ENCODE measurements at regions not wholly inside any gene's neighbourhood (a gene's known extent, or its start where the extent isn't known, plus 50 kb on each side); places are given as distances from the start of the nearest gene placed in this dataset.
"Not testable (repeated sequence)": the region's sequence is repeated elsewhere in the genome, so short reads cannot be mapped to it uniquely, and the experiment has no call there.

DNA sequence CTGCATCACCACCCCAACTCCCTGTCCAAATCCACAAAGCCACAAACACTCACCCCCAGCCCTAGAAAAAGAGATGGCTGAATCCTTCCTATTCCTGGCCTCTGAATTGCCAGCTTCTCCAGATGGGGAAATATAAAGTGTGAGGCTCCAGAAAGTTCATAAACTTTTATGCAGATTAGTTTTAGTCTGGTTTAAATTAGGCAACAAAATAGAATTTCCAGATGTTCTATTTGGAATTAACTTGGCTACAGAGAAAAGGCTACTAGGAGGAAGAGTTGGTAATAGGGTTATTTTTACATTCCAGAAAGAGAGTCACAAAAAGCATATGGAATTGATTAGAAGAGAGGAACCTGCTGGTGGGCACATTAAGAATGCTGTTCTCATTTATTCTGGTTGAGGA lies 56.0 kb downstream of the EN1 start:
- no peak for DNase-seq

DNA sequence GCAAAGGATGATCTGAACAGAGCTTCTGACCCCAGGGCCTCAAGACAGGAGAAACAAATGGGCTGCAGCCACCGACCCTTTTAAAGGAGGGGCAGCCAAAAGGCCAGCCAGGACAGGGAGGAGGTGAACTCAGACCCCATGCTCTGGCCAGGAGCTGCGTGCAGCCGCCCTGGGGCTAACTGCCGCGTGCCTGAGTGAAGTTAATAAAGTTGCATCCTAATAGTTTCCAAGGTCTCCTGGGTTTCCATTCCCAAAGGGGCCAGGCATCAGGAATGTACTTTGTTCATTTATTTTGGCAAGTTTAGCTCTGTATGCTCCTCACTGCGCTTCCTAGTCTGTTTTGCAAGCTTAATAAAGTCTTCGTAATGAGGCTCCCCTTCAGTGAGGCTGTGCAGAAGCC lies 60.7 kb downstream of the EN1 start:
- no peak for DNase-seq

DNA sequence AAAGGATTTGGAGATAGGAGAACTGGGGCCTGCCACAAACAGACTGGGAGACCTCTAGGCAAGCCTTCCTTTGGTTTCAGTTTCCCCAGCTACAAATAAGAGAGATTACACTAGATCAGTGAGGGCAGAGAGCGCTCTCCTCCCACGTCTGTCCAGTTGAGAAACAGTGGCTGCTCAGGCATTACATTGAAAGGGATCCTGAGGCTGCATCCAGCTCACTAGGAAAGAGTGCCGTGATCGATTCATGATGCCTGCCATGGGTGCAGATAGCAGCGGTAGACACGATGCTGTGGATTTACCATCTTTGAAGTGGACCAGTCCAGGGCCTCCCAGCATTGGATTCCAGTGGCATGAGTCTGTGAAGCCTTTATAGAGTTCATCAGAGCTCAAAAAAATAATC lies 62.6 kb downstream of the EN1 start:
- DNase-seq = no peak

DNA sequence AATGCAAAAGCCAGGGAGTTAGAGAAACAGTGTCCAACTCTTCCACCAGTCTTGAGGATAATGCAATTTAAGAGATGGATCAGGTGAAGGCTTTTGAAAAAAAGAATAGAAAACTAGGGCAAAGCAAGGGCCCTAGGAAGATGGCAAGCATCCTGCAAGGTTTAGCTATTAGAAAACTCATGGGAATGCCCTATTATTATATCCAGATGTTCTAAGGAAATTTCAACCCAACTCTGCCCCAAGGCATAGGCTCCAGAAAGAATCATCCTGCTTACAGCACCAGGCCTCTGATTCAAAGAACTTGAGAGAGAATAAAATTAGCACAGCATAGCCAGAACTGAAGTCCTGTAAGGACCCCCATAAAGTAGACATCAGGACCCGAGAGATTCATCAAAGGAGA lies 68.1 kb downstream of the EN1 start:
- no peak for DNase-seq

DNA sequence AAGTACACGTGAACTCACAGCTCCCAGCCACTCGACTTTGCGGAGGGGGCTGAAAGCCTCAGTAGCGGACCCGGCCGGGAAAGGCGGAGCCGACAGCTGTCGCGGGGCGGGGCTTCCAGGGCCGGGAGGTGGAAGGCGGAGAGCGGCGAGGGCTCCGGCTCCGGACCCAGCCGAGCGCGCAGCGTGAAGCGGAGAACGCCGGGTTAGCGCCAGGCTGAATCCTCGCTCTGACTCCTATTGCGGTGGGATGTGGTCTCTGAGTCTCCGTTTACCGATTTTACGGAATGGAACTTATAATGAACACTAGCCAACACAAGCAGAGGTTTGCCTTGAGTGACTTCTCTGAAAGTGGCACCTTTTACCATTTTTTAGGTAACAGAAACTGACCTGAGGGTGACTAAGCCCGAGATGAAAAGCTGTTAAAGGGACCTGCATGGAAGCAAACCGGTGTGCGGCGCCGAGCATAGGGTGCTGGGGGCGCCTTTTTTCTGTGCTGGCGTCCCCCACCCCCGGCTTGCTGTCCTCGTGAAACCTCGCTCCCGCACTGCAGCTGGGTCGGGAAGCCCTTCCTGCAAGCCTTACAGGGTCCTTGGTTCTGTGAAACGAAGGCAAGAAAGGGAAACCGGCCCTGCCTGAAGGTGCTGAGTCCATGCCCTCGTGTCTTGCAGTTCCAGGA lies 72.9 kb downstream of the EN1 start:
- no peak for DNase-seq

DNA sequence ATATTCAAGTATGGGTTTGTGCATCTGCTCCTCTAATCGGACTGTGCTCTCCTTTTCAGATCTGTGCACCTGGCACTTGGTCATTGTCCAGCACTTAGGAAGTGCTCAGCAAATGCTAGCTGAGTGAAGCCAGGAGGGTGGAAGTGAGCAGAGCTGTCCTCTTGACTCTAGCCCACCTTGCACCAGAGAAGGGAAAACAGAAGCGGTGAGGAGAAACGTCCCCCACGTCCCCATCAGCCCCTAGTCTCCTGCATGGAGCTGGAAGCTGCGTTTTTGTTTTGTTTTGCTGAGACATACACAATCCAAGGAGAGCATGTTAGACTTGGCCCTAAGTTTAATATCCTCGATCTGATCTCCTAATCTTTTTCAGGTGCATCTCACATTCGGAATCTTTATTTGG lies 73.6 kb downstream of the EN1 start:
- DNase-seq = no peak

DNA sequence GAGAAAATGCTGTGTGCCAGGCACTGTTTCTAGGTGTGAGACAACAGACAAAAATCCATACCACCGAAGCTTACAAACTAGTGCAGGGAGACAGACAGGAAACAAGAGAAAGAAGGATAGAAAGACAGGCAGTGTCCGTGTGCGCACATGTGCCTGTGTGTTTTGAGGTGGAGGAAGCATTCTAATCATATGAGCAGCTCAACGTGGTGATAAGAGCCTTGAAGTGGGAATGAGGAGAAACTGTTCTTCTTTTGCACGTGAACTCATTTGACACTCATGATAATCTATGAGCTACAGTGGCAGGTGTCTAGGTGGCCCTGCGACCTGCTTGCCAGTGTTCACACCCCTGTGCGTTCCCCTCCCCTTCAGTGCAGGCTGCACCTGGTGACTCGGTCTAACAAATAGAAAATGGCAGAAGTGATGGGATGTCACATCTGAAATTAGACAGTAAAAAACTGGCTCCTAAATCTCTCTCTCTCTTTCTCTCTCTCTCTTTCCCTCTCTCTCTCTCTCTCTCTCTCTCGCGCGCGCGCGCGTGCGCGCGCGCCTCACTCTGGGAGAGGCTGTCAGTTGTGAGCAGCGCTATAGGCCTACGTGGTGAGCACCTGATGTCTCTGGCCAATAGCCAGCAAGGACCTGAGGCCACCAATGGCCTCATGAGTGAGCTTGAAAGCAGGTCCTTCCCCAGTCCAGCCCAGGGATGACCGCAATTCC lies 74.8 kb downstream of the EN1 start:
- DNase-seq = no peak

DNA sequence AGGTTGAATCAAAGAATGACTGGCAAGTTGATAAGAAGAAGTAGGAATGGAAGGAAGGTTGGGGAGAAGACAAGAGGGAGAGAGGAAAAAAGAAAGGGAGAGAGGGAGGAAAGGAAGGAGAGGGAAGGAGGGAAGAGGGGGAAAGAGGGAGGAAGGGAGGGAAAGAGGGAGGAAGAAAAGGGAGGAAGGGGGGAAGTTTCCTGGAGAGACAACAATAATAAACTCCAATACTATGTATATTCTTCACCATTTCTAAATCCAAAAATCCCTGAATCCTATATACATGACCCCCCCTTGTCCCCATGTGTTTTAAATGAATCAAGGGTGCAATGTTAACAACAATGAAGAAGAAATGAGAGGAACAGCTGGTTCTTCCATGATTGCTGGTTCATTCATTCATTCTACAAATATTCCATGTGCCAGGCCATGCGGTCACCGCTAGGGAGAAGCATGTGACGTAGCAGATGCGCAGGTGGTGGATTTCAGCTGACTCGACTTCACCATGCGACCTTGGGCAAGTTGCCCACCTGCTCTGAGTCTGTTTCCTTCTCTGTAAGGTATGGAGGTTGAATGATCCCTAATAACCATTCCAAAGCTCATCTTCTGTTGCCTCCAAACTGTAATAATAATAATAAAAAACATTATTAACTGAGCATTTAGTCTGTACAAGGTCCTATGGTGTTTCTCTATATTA lies 77.6 kb downstream of the EN1 start:
- DNase-seq = no peak

DNA sequence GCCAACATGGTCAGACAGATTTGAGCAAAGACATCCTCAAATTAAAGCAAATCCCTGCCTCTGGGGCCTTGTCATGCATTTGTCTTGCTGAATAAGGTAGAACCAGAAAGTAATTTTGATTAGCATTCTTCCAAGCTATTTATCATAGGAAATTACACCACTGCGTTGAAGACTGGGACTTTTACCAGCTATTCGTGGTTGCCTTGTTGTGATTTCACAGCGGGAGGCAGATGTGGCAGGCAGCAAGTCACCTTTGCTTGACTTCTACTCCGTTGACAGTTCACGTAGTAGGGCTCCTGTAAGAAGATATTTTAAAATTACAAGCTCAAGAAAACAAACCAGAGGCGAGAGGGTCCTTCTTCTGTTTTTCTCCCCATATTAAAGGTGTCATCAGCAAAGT lies 80.6 kb downstream of the EN1 start:
- DNase-seq = no peak

DNA sequence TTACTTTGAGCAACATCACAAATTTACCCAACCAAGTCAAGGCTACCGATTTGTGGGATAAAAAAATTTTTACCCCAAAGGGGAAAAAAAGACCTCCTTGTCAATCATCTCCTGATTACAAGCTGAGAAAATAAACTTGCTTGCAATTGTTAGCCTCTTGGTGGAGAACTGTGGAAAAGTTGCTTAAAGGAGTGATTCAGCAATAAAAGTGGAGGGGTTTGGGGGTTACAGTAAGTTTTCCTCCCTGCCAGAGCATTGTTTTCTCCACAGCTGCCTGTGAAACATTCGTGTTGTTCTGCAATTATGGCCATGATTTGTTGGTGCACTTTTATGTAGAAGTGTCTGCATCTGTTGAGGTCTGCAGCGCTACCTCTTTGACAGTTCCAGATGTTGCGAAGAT lies 82.6 kb downstream of the EN1 start:
- no peak for DNase-seq

DNA sequence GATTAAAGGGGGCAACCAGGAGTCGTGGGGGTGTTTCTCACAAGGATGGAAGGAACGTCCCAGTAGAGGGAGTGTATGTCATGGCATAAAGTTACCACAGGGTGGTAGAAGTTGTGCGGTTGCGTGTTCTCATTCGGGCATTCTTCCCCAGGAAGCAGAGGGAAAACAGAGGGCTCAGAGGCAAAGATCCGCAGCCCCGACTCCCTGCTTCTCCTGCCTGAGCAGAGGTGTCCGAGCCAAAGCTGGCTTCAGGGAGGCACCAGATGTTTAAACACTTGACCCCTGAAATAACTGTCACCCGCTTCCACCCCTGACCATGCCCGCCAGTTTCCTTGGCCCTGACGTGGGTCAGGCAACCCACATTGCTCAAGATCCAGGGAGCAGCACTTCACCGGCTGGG lies 83.7 kb downstream of the EN1 start:
- DNase-seq = no peak

DNA sequence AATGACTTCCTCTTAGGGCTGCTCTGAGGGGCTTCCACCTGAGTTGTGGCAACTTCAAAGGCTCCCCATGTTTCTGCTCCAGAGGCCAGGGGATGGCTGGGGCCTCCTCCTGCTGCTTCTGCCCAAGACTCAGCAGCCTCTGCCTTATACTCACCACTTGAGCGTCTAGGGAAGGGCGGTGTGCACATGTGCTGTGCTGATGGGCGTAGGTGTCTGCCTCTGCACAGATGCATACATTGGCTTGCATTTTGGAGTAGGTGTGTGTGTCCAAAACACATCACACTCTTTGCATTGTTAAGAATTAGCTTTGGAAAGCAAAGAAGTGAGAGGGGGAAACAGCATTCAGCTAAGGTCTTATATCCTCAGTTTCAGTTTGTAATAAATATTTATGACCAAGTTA lies 85.2 kb downstream of the EN1 start:
- no peak for DNase-seq

DNA sequence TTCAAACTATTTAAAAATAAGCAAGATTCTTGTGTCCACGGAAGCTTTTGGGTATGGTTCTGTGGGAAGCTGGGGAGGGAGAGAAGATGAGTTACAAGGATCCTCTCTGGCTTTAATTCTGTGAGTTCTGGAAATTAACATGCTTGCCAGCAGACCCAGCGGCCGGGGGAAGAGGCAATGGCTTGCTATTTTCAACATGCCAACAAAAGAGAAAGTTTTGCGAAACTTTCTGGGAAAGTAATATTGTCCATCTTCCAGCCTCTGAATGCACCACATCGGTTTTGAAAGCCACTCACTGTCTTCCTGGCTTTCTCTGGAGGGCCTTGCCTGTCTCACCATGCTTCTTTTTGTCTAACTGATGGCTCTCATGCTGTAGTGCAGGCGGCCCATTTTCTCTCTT lies 85.7 kb downstream of the EN1 start:
- no peak for DNase-seq

DNA sequence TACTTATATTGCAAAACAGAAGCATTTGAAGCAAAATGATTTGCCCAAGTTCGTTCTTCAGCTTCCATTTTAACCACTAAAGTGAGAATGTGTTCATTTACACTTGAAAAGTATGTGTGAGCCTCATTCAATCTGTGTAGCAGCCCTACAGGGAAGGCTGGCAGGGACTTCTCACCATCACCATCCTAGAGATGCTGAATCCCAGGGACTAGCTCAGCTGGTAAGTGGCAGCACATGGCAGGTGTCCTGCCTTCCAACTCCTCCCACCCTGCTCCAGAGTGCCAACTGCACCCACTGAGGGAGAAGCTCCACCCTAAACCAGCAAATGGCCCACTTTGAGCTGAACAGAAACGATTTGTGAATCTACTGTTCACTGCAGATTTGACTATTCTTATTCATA lies 91.5 kb downstream of the EN1 start:
- DNase-seq = no peak

DNA sequence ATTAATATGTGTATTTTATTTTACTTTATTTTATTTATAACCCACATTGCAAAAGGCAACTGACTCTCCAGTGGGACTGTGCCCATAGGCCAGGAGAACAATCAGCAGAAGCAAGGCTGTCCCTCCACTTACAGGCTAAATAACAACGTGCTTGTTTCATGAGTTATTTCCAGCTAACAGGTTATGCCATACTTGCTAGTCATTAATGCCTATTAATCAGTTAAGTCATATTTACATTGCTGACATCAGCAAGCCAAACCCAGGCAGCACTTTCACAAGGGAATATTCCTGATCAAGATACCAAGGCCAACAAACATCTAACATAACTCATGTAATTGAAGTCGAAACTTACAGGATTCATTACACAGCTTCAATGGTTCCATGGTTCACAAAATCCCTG lies 92.1 kb downstream of the EN1 start:
- no peak for DNase-seq

DNA sequence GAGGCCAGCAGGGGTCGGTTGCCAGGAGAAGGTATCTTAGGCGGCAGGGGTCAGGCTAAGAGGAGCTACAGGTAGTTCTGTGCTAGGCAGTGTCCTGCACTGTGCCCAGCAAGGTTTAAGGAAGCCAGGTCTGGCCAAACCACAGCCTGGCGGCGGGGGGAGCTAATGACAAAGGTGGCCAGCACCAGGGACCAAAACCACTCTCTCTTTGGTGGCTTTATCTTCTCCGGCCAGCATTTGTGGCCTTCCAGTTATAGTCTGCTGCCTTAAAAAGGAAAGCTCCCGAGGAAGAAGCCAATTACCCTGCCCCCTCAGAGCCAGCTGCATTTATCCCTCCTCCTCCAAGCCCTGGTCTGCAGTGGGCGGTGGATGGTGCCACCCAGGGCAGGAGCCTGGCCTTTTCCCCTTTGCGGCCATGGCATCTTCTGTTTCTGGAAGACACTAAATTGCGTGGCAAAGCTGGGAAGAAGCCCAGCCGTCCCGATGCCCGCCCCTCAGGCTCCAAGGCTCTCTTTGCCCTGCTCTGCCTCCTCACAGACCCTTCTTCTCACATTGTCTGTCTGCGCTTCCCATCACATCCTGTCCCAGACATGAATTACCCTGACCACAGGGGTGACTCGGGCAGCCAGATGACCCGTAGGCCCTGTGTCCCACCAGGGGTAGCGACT lies 94.6 kb downstream of the EN1 start:
- DNase-seq = no peak

DNA sequence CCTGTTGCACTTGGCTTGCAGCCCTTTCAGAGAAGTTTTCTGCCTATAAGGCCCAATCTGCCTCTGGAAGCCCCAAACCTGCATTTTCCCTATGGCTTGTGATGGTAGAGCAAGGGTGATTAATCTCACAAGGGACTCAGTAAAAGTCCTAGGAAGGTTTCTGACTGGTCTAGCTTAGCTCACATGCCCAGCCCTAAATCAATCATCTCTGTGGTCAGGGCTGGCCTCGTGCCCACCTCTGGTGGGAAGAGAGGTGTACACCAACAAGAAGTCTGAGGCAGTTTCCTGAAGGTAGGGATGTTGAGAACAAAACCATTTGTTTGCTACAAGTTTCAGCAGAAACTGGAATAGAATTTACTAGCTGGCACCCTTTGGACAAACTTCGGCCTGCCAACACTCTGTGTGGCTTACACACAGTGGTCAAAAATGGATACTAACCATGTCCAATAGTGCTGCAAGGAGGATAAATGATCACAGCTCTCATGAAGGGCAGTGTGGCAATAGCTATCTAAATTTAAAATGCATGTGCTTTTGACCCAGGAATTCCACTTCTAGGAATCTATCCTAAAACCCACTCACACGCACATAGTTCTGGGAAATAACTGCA lies 96.4 kb downstream of the EN1 start:
- no peak for DNase-seq

DNA sequence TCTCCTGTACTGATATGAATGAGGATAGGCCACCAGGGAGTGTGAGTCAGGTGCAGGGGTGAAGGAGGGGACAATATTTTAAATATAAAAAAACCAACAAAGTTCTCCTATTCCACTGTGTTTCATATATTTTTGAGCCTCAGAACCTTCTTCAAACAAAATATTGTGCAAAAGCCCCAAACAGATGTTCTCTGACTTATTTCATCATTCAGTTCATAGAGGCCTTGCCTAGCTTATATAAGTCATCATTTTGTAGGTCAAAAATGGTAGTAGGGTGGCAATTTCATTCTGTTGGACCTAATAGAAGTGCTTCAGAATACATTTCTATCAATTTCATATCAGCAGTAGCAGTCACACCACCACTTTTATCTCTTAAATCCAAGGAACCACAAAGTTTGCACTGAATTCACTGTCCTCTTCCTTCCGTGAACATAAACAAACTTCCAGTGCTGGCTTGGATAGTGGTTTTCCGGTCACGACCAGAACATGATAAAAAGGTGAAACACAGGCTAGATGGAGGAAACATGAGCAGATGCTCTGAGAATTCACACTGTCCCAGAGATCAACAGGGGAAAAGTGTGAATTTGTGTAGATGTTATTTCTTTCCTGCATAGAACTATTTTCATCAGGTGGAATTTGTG lies 99.1 kb downstream of the EN1 start:
- DNase-seq = no peak

DNA sequence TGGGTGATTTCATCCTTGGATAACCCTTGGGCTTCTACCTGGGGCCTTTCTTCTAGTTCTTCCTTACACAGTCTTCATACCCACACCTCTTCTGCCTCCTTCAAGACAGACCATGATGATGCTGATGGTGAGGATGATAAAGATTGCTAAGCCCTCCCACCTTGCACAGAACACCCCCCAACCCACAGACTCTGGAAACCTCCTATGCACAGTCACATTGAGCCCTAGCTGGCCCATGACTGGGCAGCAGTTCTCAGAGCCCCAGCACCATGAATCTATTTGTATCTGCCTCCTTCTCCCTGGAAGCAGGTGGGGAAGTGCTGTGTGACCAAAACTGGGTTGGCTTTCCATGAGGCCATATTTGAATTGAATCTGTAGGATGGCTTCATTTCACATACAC lies 99.8 kb downstream of the EN1 start:
- DNase-seq = no peak

DNA sequence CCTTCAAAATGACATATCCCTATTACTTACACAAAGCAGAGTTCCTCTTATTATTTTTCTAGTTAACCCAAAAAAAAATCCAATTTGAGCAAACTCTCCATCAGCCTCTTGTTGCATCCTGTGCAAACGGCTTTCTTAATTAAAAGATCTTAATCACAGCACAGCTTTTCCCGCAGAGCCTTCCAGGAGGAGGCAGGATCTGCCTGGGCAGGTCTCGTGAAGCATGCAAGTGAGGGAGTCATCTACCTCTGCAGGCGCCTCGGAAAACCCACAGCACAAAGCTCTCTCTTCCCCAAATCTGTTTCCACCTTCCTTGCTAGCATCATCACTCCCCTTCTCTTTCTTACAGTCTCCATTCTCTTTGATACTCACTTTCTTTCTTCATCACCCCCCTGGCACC lies 100.4 kb downstream of the EN1 start:
- no peak for DNase-seq

DNA sequence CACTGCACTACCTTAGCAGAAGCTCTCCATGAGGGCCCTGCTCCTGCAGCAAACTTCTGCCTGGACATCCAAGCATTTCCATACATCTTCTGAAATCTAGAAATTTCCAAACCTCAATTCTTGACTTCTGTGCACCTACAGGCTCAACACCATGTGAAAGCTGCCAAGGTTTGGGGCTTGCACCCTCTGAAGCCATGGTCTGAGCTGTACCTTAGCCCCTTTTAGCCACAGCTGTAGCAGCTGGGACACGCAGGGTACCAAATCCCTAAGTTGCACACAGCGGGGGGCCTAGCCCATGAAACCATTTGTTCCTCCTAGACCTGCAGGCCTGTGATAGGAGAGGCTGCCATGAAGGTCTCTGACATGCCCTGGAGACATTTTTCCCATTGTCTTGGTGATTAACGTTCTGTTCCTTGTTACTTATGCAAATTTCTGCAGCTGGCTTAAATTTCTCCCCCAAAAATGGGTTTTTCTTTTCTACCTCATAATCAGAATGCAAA lies 102.7 kb downstream of the EN1 start:
- DNase-seq = not testable (repeated sequence)

DNA sequence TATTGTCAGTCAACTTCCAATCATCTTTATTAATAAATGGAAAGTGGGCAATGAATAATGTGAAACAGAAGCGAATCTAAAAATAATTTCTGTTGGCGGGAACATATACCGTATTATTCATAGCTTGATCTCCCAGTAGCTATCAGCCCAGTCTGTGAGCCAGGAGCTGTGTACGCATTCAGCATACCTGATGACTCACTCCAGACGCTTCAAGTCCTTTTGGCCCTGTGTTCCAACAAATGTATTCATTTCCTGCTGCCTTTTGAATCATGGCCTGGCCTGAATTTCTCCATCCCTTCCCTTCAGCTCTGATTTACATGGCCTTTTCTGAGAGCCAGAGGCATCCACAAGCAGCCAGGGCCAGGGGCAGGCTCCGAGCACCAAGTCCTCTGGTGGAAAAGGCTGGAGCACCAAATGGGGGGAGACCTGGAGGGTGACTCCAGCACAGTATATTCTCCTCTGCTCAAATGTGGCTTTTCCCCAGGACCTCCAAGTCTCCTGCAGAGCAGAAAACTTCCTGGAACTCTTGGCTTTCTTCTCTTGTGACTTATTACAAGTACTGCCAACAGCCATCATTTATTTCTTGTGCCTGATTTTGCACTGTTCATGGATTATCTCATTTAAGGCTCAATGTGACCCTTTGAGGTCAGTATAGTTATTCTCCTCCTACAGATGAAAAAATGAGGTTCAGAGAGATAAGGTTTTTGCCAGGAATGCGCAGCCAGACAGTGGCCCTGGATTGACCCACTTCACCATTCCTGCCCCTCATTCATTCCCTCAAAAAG lies 108.7 kb downstream of the EN1 start:
- no peak for DNase-seq
